ENCODE measurements at regions not wholly inside any gene's neighbourhood (a gene's known extent, or its start where the extent isn't known, plus 50 kb on each side); places are given as distances from the start of the nearest gene placed in this dataset.
"Not testable (repeated sequence)": the region's sequence is repeated elsewhere in the genome, so short reads cannot be mapped to it uniquely, and the experiment has no call there.

- no peak for DNase-seq
Measured at GRCh38 chr13:58207501-58207900, 576.0 kb downstream of the PCDH17 start.

GRCh38 chr13:58235454-58235853, 603.9 kb downstream of the PCDH17 start:
- no peak for DNase-seq

- no peak for DNase-seq
Measured at GRCh38 chr13:58238972-58239773, 607.6 kb downstream of the PCDH17 start.

- no peak for DNase-seq
Measured at GRCh38 chr13:58239774-58240268, 608.3 kb downstream of the PCDH17 start.

GRCh38 chr13:58247080-58247479, 615.5 kb downstream of the PCDH17 start:
- no peak for DNase-seq

- no peak for DNase-seq
Measured at GRCh38 chr13:58254943-58255342, 623.4 kb downstream of the PCDH17 start.

GRCh38 chr13:58266271-58266670, 634.7 kb downstream of the PCDH17 start:
- DNase-seq = no peak

GRCh38 chr13:58298556-58299135, 667.1 kb downstream of the PCDH17 start:
- no peak for DNase-seq

GRCh38 chr13:58300224-58300623, 668.7 kb downstream of the PCDH17 start:
- no peak for DNase-seq

- no peak for DNase-seq
Measured at GRCh38 chr13:58300974-58301681, 669.6 kb downstream of the PCDH17 start.

- no peak for DNase-seq
Measured at GRCh38 chr13:58302349-58302748, 670.8 kb downstream of the PCDH17 start.

- DNase-seq = no peak
Measured at GRCh38 chr13:58306062-58306461, 674.5 kb downstream of the PCDH17 start.

- DNase-seq = no peak
Measured at GRCh38 chr13:58313219-58313618, 681.7 kb downstream of the PCDH17 start.

GRCh38 chr13:58318495-58319167, 687.1 kb downstream of the PCDH17 start:
- no peak for DNase-seq

GRCh38 chr13:58324161-58324560, 692.6 kb downstream of the PCDH17 start:
- no peak for DNase-seq

GRCh38 chr13:58329746-58330145, 698.2 kb downstream of the PCDH17 start:
- DNase-seq = no peak

GRCh38 chr13:58340895-58341294, 709.4 kb downstream of the PCDH17 start:
- DNase-seq = no peak

- no peak for DNase-seq
Measured at GRCh38 chr13:58341318-58341717, 709.8 kb downstream of the PCDH17 start.

- no peak for DNase-seq
Measured at GRCh38 chr13:58343076-58343475, 711.5 kb downstream of the PCDH17 start.

GRCh38 chr13:58352100-58352499, 720.6 kb downstream of the PCDH17 start:
- DNase-seq = not testable (repeated sequence)

- no peak for DNase-seq
Measured at GRCh38 chr13:58369936-58370335, 738.4 kb downstream of the PCDH17 start.

- DNase-seq = no peak
Measured at GRCh38 chr13:58376349-58376748, 744.8 kb downstream of the PCDH17 start.

GRCh38 chr13:58376775-58377174, 745.2 kb downstream of the PCDH17 start:
- no peak for DNase-seq
